Right ventricle myocardium inferior (tissue), 1 donor: ENCODE measurements at regions not wholly inside any gene's neighbourhood (a gene's known extent, or its start where the extent isn't known, plus 50 kb on each side); places are given as distances from the start of the nearest gene placed in this dataset.

Experiments
- ATAC-seq: fragments of 200-7000 bp; cut with Tn5 transposase; one replicate; pipeline ENCODE4 v1.9.1; 2020; ENCODE audit warnings: mild to moderate bottlenecking, moderate library complexity
- DNase-seq: peaks from one replicate; pipeline ENCODE4 v3.0.0; 2021; ENCODE audit errors: missing footprints
- intact Hi-C: fragments of 100-400 bp; cut with DNase I; formaldehyde crosslinking; loops from one replicate; pipeline ENCODE4 v1.11.0; 2022
- donor health status: DM: no; HTN: yes; CAD: no; lungs with severe emphysema.

DNA sequence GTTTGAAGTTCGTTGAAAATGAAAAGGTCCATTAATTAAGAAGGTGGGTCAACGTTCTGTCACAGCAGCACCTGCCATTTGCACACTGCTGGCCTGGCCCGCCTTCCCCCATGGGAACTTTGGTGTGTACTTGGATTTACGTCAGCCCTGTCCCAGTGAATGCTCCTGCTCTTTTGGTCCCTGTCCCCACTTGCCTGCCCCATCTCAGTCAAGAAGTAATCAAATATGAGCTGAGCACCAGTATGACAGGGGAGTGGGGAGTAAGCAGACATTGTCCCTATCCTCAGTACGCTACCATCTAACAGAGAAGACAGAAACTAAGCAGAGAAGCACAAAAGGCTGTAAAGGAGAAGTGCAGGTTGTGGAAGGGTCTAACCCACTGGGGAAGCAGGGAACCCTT lies 65.1 kb downstream of the SLC4A3 start:
- intact Hi-C loops, result no loop called here
- no peak for ATAC-seq
- DNase-seq, result no peak

GRCh38 chr2:219695145-219695709 lies 67.8 kb downstream of the SLC4A3 start:
- ATAC-seq (no peak), DNase-seq (no peak)
- intact Hi-C loops, result no loop called here

GRCh38 chr2:219697811-219698747 lies 70.6 kb downstream of the SLC4A3 start:
- intact Hi-C loops, result no loop called here
- DNase-seq (no peak), ATAC-seq (peak; percentile 65)

GRCh38 chr2:219698748-219699439 lies 71.5 kb downstream of the SLC4A3 start:
- ATAC-seq (no peak), DNase-seq (no peak)
- intact Hi-C loops, result no loop called here

- ATAC-seq (no peak), DNase-seq (no peak)
- intact Hi-C loops, result no loop called here
These were observed 72.0 kb downstream of the SLC4A3 start for GRCh38 chr2:219699440-219699821.

- DNase-seq (peak; percentile 66), ATAC-seq (peak; percentile 60)
- intact Hi-C loops, result no loop called here
These were observed 74.6 kb downstream of the SLC4A3 start for GRCh38 chr2:219701847-219702634.

- intact Hi-C loops, result no loop called here
- DNase-seq (no peak), ATAC-seq (no peak)
These were observed 75.5 kb downstream of the SLC4A3 start for GRCh38 chr2:219702796-219703545.

DNA sequence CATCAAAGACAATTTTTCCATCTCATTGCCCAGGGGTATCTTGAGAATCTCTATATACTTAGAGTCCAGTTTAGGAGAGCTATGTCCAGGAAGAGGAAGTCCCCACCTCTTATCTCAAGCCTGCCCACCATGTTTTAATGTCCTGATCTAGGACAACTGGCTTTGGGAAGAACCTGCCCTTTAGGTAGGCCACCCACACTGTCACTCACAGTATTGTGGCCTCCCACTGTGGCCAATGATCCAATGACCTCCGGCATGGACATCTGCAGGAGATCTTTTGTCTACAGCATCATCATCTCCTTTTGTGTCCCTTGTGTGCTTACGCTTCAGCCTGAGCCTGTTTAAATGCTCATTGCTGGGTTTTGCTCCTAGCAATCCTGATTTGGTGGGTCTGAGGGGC lies 77.4 kb downstream of the SLC4A3 start:
- DNase-seq (no peak), ATAC-seq (no peak)
- intact Hi-C loops, result no loop called here

GRCh38 chr2:219706823-219707281 lies 79.4 kb downstream of the SLC4A3 start:
- DNase-seq (no peak), ATAC-seq (no peak)
- intact Hi-C loops, result no loop called here

GRCh38 chr2:219707496-219708285 lies 80.3 kb downstream of the SLC4A3 start:
- intact Hi-C loops, result no loop called here
- DNase-seq (no peak), ATAC-seq (no peak)

DNA sequence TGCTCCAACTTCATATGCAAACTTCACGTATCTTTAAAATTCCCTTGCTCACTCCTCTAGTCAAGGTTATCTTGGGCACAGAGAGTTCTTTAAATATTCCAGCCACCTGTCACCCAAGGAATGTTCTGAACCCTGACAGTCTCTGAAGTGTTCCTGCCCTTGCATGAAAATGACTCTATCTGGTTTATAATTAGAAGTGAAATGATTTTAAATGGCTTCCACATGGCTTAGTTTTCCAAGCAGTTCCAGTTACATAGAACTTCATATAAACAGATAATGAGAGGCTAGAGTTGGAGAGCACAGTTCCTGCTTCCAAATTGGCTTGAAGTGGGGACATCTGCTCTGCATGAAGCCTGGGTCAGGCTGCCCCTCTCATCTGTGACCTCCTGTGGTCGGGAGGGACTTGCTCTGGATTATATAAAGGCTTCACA lies 81.9 kb downstream of the SLC4A3 start:
- intact Hi-C loops, result no loop called here
- ATAC-seq (peak; percentile 82), DNase-seq (no peak)

DNA sequence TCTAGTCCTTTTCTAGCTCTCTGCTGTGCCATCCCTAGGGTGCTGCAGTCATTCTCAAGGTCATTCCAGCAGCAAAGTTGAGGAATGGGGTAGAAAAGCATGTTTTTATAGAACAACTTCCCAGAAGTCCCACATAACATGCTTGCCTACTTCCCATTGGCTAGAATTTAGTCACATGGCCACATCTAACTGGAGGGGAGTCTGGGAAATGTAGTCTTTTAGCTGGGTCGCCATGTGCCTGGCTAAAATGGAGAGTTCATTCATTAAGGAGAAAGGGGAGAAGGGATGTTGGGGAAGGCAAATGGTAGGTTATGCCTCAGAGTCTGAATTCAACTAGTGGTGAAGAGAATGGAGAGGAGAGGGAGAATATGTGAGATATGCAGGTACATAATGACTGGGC lies 85.7 kb downstream of the SLC4A3 start:
- DNase-seq, result no peak
- intact Hi-C loops, result no loop called here

DNA sequence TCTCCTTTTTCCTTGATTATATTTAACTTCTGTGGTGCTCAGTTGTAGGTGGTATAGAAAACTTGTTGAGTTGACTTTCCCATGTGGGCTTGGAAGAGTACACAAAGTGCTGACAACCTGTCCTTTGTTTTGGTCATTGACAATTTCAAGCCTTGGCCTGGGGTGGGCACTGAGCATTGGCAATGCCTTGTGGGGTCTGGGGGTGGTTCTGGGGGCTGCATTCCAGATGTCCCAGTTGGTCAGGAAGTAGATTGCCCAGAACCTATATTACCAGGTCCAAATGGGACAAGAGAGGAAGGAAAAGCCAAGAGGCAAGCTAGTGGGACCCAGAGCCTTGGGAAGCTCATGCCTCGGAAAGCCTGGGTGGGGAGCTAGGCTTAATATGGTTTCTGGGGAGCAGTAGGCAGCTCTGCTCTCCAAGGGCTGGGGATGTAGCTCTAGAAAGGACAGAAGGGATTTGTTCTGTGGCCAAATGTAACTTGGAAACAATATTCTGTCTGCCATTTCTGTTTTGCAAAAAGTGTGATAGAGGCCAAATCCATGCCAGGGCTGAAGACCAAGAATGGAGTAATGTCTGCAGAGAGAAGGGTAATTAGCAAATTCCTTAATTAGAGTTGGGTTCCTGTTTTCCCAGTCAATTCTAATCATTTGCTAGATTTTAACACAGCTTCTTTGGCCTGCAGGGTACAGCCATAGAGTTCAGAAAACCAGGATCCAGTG lies 87.4 kb downstream of the SLC4A3 start:
- ATAC-seq, result no peak

More for the DNA sequence above, 85.7 kb downstream of the SLC4A3 start:
- no peak for ATAC-seq

DNA sequence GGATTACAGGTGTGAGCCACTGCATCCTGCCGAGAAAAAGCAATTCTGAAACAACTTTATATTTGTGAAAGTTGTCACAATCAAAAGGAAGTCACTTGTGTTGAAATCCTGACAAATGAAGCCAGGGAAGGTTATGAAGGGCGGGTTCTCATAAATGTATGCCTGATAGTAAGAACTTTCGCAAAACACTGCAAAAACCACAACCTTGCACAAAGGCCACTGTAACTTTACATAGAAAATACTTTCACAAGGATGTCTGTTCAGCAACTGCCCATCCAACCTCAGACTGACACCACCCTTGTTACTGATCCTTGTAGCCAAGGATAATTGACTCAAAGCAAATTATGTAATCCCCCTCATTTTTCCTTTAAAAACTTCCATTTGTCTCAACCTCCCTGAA lies 90.6 kb downstream of the SLC4A3 start:
- intact Hi-C loops, result no loop called here
- DNase-seq (no peak), ATAC-seq (no peak)

More for the DNA sequence above, 87.4 kb downstream of the SLC4A3 start:
- no peak for DNase-seq
- intact Hi-C loops, result no loop called here

- ATAC-seq (no peak), DNase-seq (no peak)
- intact Hi-C loops, result no loop called here
These were observed 92.1 kb downstream of the SLC4A3 start for GRCh38 chr2:219719521-219719920.

GRCh38 chr2:219720956-219721355 lies 93.5 kb downstream of the SLC4A3 start:
- ATAC-seq (no peak), DNase-seq (no peak)
- intact Hi-C loops, result no loop called here
